ENCODE measurements at regions not wholly inside any gene's neighbourhood (a gene's known extent, or its start where the extent isn't known, plus 50 kb on each side); places are given as distances from the start of the nearest gene placed in this dataset.
"Not testable (repeated sequence)": the region's sequence is repeated elsewhere in the genome, so short reads cannot be mapped to it uniquely, and the experiment has no call there.

- H3K4me2 ChIP-seq (ENCODE audit: low read length); intact Hi-C loops (cut with micrococcal nuclease): not testable (repeated sequence)
These were observed 119.8 kb upstream of the HMX1 start for GRCh38 chr4:8991449-8991848.

GRCh38 chr4:8990341-8990740 is 118.7 kb upstream of the HMX1 start:
- H3K79me2 ChIP-seq (ENCODE audit: insufficient read depth, low read length); CTCF ChIA-PET; POLR2A ChIA-PET; H3K9me3 ChIP-seq (ENCODE audit: control insufficient read depth in 1 of 2, insufficient read depth in 1 of 2, low read depth in 1 of 2, low read length in 2 of 2); intact Hi-C loops (cut with micrococcal nuclease); H3K4me1 ChIP-seq (ENCODE audit: control insufficient read depth in 1 of 2, insufficient read depth in 2 of 2, low read length in 2 of 2); H3K4me2 ChIP-seq (ENCODE audit: low read length); DNase-seq (ENCODE audit: low read depth, low spot score); H3K9me2 ChIP-seq (ENCODE audit: insufficient read depth); RAD21 ChIA-PET (ENCODE audit: low non-redundant PET in 1 of 2, low total read pairs in 2 of 2, uncharacterized antibody in 2 of 2, unreplicated experiment in 2 of 2); H3K27me3 ChIP-seq (ENCODE audit: insufficient read depth, low read length); BruUV-seq (replicated peaks); H4K20me1 ChIP-seq (ENCODE audit: insufficient read depth); H2AFZ ChIP-seq (ENCODE audit: low read depth, low read length, poor library complexity, severe bottlenecking); H3K9ac ChIP-seq (ENCODE audit: low read length); H3K27ac ChIP-seq (ENCODE audit: low read depth, low read length); H3K36me3 ChIP-seq (ENCODE audit: control insufficient read depth in 1 of 2, insufficient read depth in 2 of 2, low read length in 2 of 2); H3K4me3 ChIP-seq (replicated peaks in 1 of 2; ENCODE audit: low read depth in 1 of 2, low read length in 2 of 2); ATAC-seq: not testable (repeated sequence)

More at GRCh38 chr4:8991449-8991848, 119.8 kb upstream of the HMX1 start:
- H3K4me3 ChIP-seq (replicated peaks in 1 of 2; ENCODE audit: low read depth in 1 of 2, low read length in 2 of 2); H3K36me3 ChIP-seq (ENCODE audit: control insufficient read depth in 1 of 2, insufficient read depth in 2 of 2, low read length in 2 of 2); H3K79me2 ChIP-seq (ENCODE audit: insufficient read depth, low read length); H3K9me3 ChIP-seq (ENCODE audit: control insufficient read depth in 1 of 2, insufficient read depth in 1 of 2, low read depth in 1 of 2, low read length in 2 of 2); H3K9me2 ChIP-seq (ENCODE audit: insufficient read depth); BruUV-seq (replicated peaks); H4K20me1 ChIP-seq (ENCODE audit: insufficient read depth); H3K27ac ChIP-seq (ENCODE audit: low read depth, low read length); CTCF ChIA-PET; RAD21 ChIA-PET (ENCODE audit: low non-redundant PET in 1 of 2, low total read pairs in 2 of 2, uncharacterized antibody in 2 of 2, unreplicated experiment in 2 of 2); H3K4me1 ChIP-seq (ENCODE audit: control insufficient read depth in 1 of 2, insufficient read depth in 2 of 2, low read length in 2 of 2); H2AFZ ChIP-seq (ENCODE audit: low read depth, low read length, poor library complexity, severe bottlenecking); H3K27me3 ChIP-seq (ENCODE audit: insufficient read depth, low read length); POLR2A ChIA-PET; H3K9ac ChIP-seq (ENCODE audit: low read length); ATAC-seq: not testable (repeated sequence)
- DNase-seq (ENCODE audit: low read depth, low spot score): peak; percentile 7
- TF ChIP-seq MAX (IDR thresholded peaks at IDR 0.05): peak; percentile 38; the same call in 1 of the 2 replicates
- peak; percentile 21; the same call in 1 of the 2 replicates for TF ChIP-seq SP1 (IDR thresholded peaks at IDR 0.05; ENCODE audit: low read depth)

GRCh38 chr4:8985786-8986185 is 114.1 kb upstream of the HMX1 start:
- DNase-seq (ENCODE audit: low read depth, low spot score); CTCF ChIA-PET; H3K4me3 ChIP-seq (replicated peaks in 1 of 2; ENCODE audit: low read depth in 1 of 2, low read length in 2 of 2); H3K36me3 ChIP-seq (ENCODE audit: control insufficient read depth in 1 of 2, insufficient read depth in 2 of 2, low read length in 2 of 2); POLR2A ChIA-PET; H3K4me1 ChIP-seq (ENCODE audit: control insufficient read depth in 1 of 2, insufficient read depth in 2 of 2, low read length in 2 of 2); H3K79me2 ChIP-seq (ENCODE audit: insufficient read depth, low read length); H3K27me3 ChIP-seq (ENCODE audit: insufficient read depth, low read length); H3K27ac ChIP-seq (ENCODE audit: low read depth, low read length); H3K4me2 ChIP-seq (ENCODE audit: low read length); BruUV-seq (replicated peaks); H3K9me3 ChIP-seq (ENCODE audit: control insufficient read depth in 1 of 2, insufficient read depth in 1 of 2, low read depth in 1 of 2, low read length in 2 of 2); RAD21 ChIA-PET (ENCODE audit: low non-redundant PET in 1 of 2, low total read pairs in 2 of 2, uncharacterized antibody in 2 of 2, unreplicated experiment in 2 of 2); H2AFZ ChIP-seq (ENCODE audit: low read depth, low read length, poor library complexity, severe bottlenecking); intact Hi-C loops (cut with micrococcal nuclease); ATAC-seq; H3K9ac ChIP-seq (ENCODE audit: low read length); H4K20me1 ChIP-seq (ENCODE audit: insufficient read depth); H3K9me2 ChIP-seq (ENCODE audit: insufficient read depth): not testable (repeated sequence)

GRCh38 chr4:8984641-8985040 is 113.0 kb upstream of the HMX1 start:
- H3K9me3 ChIP-seq (ENCODE audit: control insufficient read depth in 1 of 2, insufficient read depth in 1 of 2, low read depth in 1 of 2, low read length in 2 of 2); H2AFZ ChIP-seq (ENCODE audit: low read depth, low read length, poor library complexity, severe bottlenecking); H3K36me3 ChIP-seq (ENCODE audit: control insufficient read depth in 1 of 2, insufficient read depth in 2 of 2, low read length in 2 of 2); ATAC-seq; POLR2A ChIA-PET; H3K27me3 ChIP-seq (ENCODE audit: insufficient read depth, low read length); DNase-seq (ENCODE audit: low read depth, low spot score); H4K20me1 ChIP-seq (ENCODE audit: insufficient read depth); H3K27ac ChIP-seq (ENCODE audit: low read depth, low read length); RAD21 ChIA-PET (ENCODE audit: low non-redundant PET in 1 of 2, low total read pairs in 2 of 2, uncharacterized antibody in 2 of 2, unreplicated experiment in 2 of 2); H3K9me2 ChIP-seq (ENCODE audit: insufficient read depth); H3K9ac ChIP-seq (ENCODE audit: low read length); H3K4me3 ChIP-seq (replicated peaks in 1 of 2; ENCODE audit: low read depth in 1 of 2, low read length in 2 of 2); CTCF ChIA-PET; H3K79me2 ChIP-seq (ENCODE audit: insufficient read depth, low read length); BruUV-seq (replicated peaks); intact Hi-C loops (cut with micrococcal nuclease); H3K4me1 ChIP-seq (ENCODE audit: control insufficient read depth in 1 of 2, insufficient read depth in 2 of 2, low read length in 2 of 2); H3K4me2 ChIP-seq (ENCODE audit: low read length): not testable (repeated sequence)

Measured in HCT116 (cell line).